ENCODE measurements at regions not wholly inside any gene's neighbourhood (a gene's known extent, or its start where the extent isn't known, plus 50 kb on each side); places are given as distances from the start of the nearest gene placed in this dataset.

DNA sequence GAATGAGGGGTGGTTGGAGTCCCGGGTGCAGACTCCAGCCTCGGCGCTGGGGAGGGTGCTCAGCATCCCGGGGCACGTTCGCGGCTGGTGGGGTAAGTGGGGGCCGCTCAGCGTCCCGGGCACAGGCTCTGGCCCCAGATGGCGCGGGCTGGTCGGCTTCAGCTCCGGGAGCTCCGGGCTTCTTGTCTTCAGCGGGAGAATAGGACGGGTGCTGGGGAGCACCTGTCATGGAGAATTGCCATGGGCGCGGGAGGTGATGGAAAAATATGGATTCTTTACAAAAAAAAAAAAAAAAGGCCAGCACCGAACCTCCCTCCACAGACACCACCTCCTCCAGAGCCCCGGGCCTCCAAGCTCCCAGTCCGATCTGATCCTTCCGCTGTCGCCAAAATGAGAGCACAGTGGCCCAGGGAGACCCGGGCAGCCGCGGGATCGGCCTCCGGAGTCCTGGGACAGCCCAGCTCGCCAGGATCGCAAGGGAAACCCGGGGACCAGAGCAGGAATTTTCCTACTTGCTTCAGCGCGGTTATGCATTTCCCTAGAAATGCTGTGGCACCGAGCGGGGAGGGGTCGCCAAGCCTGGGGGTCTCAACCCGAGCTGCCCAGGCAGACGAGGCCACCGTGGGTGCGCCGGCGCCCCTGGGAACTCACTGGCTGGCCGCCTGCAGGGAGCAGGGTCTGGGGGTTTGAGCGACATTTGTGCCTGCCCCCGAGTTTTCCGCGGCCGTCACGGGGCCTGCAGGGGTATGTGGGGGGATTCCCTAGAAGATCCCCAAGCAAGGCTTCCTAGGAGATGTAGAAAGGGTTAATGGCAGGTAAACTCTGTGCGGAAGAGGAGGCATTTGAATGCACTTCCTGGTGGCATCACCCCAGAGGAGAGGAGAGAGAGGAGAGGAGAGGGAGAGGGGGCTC is 1336.9 kb downstream of the BRD1 start:
- Histone ChIP-seq H3K36me3 (ENCODE audit: low read depth, low read length) (no peaks in the 10 kb centered on the region), H3K4me2 (ENCODE audit: low read length) (no peak overlapping the region), H3K9ac (ENCODE audit: low read length) (no peak overlapping the region), H3K79me2 (ENCODE audit: low read length) (no peaks in the 10 kb centered on the region), H4K20me1 (ENCODE audit: low read length) (no peaks in the 10 kb centered on the region), H3K4me3 (ENCODE audit: low read length) (no peak overlapping the region), H3K27ac (ENCODE audit: low read length) (no peak overlapping the region), H3K4me1 (ENCODE audit: insufficient read depth, low read length) (no peaks in the 10 kb centered on the region), H2AFZ (ENCODE audit: low read length) (no peak overlapping the region), H3K9me3 (ENCODE audit: low read length) (no peaks in the 10 kb centered on the region), H3K9me2 (replicated peaks; ENCODE audit: low read length) (no peaks in the 10 kb centered on the region), H3K27me3 (ENCODE audit: low read length) (peaks cover 13% of the 10 kb centered on the region; the same call in 1 of the 2 replicates), H3F3A (ENCODE audit: low read length, unreplicated experiment) (no peaks in the 10 kb centered on the region)
- CTCF ChIA-PET: no interaction called here
- DNase-seq (no peak), ATAC-seq (no peak)
- no TSS peak for BruUV-seq (replicated peaks)
- TF ChIP-seq, protein P1, sequence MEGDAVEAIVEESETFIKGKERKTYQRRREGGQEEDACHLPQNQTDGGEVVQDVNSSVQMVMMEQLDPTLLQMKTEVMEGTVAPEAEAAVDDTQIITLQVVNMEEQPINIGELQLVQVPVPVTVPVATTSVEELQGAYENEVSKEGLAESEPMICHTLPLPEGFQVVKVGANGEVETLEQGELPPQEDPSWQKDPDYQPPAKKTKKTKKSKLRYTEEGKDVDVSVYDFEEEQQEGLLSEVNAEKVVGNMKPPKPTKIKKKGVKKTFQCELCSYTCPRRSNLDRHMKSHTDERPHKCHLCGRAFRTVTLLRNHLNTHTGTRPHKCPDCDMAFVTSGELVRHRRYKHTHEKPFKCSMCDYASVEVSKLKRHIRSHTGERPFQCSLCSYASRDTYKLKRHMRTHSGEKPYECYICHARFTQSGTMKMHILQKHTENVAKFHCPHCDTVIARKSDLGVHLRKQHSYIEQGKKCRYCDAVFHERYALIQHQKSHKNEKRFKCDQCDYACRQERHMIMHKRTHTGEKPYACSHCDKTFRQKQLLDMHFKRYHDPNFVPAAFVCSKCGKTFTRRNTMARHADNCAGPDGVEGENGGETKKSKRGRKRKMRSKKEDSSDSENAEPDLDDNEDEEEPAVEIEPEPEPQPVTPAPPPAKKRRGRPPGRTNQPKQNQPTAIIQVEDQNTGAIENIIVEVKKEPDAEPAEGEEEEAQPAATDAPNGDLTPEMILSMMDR (conservative IDR thresholded peaks at IDR 0.05; ENCODE audit: low read depth, low read length): no peak
- no peak for TF ChIP-seq EZH2phosphoT487 (IDR thresholded peaks at IDR 0.05; ENCODE audit: borderline replicate concordance, low read length)
- POLR2A ChIA-PET (ENCODE audit: unreplicated experiment): no interaction called here
- intact Hi-C loops (cut with micrococcal nuclease): no loop called here

DNA sequence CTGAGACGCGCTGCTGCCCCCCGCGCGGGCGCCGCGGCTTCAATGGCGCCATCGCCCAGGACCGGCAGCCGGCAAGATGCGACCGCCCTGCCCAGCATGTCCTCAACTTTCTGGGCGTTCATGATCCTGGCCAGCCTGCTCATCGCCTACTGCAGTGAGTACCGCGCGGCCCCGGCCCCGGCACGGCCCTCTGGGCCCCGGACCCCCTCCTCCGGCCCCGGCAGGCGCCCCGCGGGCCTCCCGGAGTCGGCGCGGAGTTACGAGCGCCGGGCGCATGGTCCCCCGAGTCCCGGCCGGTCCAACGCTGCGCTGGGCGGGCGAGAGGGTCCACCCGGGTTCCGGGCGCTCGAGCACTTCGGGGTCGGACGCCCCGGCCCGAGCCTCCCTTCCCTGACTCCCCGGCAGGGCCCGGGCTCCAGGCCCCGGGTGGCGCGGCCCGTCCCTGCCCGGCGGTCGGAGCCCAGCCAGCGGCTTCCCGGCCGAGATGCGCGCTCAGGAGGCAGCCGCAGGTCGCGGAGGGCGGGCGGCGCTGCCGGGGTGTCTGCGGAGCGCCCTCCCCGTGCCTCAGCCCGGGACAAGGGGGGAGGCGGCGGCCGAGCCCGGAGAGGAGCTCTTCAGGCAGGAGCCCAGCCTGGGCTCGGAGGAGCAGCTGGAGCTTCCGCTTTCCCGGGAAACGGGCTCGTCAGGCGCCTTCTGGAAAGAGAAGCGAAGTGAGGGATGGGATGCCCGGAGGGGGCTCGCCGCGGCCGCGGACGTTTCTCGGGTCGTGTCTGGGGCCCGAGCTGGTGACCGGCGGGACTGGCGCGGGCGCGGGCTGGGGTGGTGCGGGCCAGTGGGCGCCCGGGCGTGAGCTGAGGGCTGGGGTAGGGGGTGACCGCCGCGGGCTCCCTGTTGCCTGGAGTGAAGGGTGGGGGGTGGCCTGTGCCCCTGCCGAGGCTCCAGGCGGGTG is 1337.8 kb downstream of the BRD1 start:
- Histone ChIP-seq H3K4me2 (ENCODE audit: low read length) (no peak overlapping the region), H3K4me3 (ENCODE audit: low read length) (no peak overlapping the region), H4K20me1 (ENCODE audit: low read length) (no peaks in the 10 kb centered on the region), H3F3A (ENCODE audit: low read length, unreplicated experiment) (no peaks in the 10 kb centered on the region), H3K27me3 (ENCODE audit: low read length) (peaks cover 13% of the 10 kb centered on the region; the same call in 1 of the 2 replicates), H3K9ac (ENCODE audit: low read length) (no peak overlapping the region), H3K79me2 (ENCODE audit: low read length) (no peaks in the 10 kb centered on the region), H2AFZ (ENCODE audit: low read length) (no peak overlapping the region), H3K4me1 (ENCODE audit: insufficient read depth, low read length) (no peaks in the 10 kb centered on the region), H3K27ac (ENCODE audit: low read length) (no peak overlapping the region), H3K9me3 (ENCODE audit: low read length) (no peaks in the 10 kb centered on the region), H3K9me2 (replicated peaks; ENCODE audit: low read length) (no peaks in the 10 kb centered on the region), H3K36me3 (ENCODE audit: low read depth, low read length) (no peaks in the 10 kb centered on the region)
- intact Hi-C loops (cut with micrococcal nuclease): no loop called here
- POLR2A ChIA-PET (ENCODE audit: unreplicated experiment): no interaction called here
- TF ChIP-seq EZH2 (IDR thresholded peaks at IDR 0.05; ENCODE audit: low read length, unreplicated experiment) (peak; percentile 59), EZH2phosphoT487 (IDR thresholded peaks at IDR 0.05; ENCODE audit: borderline replicate concordance, low read length) (no peak)
- ATAC-seq: no peak
- no peak for DNase-seq
- BruUV-seq (replicated peaks): no TSS peak
- CTCF ChIA-PET: no interaction called here

DNA sequence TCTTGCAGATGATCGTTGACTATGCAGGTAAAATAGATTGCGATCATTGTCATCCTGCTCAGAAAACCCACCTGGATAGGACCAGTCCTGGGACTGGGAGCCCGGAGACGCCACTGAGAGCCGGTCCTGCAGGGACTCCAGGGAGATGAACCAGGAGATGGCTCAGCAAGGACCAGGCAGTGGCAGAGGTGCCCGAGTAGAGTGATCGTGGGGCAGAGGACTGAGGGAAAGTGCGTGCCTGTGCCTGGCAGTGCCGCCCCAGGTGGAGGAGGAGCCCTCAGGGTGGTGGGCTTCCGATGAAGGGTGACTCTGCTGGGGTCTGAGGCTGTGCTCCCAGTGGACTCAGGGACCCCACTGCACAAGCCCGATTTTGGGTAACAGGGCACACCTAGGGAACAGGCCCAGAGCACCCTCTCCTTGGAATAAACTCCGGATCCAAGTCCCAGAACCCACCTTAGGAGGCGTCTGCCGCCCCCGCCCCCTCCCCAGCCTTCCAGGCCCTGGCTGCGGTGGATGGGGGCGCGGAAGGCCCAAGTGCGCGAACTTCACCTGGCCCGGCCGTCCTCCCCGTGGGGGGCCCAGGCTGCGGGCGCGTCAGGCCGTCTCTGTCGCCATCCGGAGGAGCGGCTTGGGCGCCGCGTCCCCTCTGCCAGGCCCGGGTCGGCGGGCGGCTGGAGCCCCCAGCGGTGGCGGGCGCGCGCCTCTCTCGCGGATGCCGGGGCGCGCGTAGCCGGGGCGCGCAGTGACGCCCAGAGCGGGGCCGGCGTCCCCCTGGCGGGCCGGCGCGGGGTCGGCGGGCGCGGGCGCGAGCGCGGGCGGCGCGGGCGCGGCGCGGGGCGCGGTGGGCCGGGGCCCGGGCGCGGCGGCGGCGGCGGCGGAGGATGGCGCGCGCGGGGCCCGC is 1338.8 kb downstream of the BRD1 start:
- H3K9me2 ChIP-seq (replicated peaks; ENCODE audit: low read length): no peaks in the 10 kb centered on the region
- intact Hi-C loops (cut with micrococcal nuclease): no loop called here
- ATAC-seq: no peak
- CTCF ChIA-PET: no interaction called here
- H3K9me3 ChIP-seq (ENCODE audit: low read length): no peaks in the 10 kb centered on the region
- POLR2A ChIA-PET (ENCODE audit: unreplicated experiment): no interaction called here
- no peak overlapping the region for H2AFZ ChIP-seq (ENCODE audit: low read length)
- H3K27me3 ChIP-seq (ENCODE audit: low read length): peaks cover 13% of the 10 kb centered on the region; the same call in 1 of the 2 replicates
- no TSS peak for BruUV-seq (replicated peaks)
- TF ChIP-seq EZH2phosphoT487 (IDR thresholded peaks at IDR 0.05; ENCODE audit: borderline replicate concordance, low read length) (no peak), EZH2 (IDR thresholded peaks at IDR 0.05; ENCODE audit: low read length, unreplicated experiment) (no peak)
- TF ChIP-seq, protein P1 (conservative IDR thresholded peaks at IDR 0.05; ENCODE audit: low read depth, low read length): no peak
- H3K9ac ChIP-seq (ENCODE audit: low read length): no peak overlapping the region
- H3K4me3 ChIP-seq (ENCODE audit: low read length): no peak overlapping the region
- no peaks in the 10 kb centered on the region for H3F3A ChIP-seq (ENCODE audit: low read length, unreplicated experiment)
- no peaks in the 10 kb centered on the region for H3K79me2 ChIP-seq (ENCODE audit: low read length)
- no peak overlapping the region for H3K4me2 ChIP-seq (ENCODE audit: low read length)
- no peak for DNase-seq
- no peaks in the 10 kb centered on the region for H3K36me3 ChIP-seq (ENCODE audit: low read depth, low read length)
- H4K20me1 ChIP-seq (ENCODE audit: low read length): no peaks in the 10 kb centered on the region
- H3K4me1 ChIP-seq (ENCODE audit: insufficient read depth, low read length): no peaks in the 10 kb centered on the region
- no peak overlapping the region for H3K27ac ChIP-seq (ENCODE audit: low read length)

Measured in PC-3 (cell line).